Thymus (tissue), 11 donors: ENCODE measurements at regions not wholly inside any gene's neighbourhood (a gene's known extent, or its start where the extent isn't known, plus 50 kb on each side); places are given as distances from the start of the nearest gene placed in this dataset.

Experiments used
- DNase-seq, 9 donors: peaks; one replicate each; pipeline ENCODE4 v3.0.0-alpha.2; 2013; ENCODE audit warnings: low spot score in 9 of 9, low read depth in 6 of 9, missing footprints in 1 of 9
- H3K27ac ChIP-seq, 2 donors: one replicate each; pipeline ENCODE4 v1.5.1; 2013; ENCODE audit warnings: control low read depth in 1 of 2, low read depth in 1 of 2, low read length in 1 of 2, mild to moderate bottlenecking in 1 of 2, moderate library complexity in 1 of 2
- H3K27me3 ChIP-seq, 2 donors: one replicate each; pipeline ENCODE4 v1.5.1; 2013; ENCODE audit warnings: low read length in 1 of 2; ENCODE audit not compliant: control insufficient read depth in 2 of 2, insufficient read depth in 1 of 2
- H3K36me3 ChIP-seq, 2 donors: one replicate each; pipeline ENCODE4 v1.5.1; 2013; ENCODE audit warnings: low read length in 1 of 2, mild to moderate bottlenecking in 1 of 2, moderate library complexity in 1 of 2; ENCODE audit not compliant: control insufficient read depth in 2 of 2, insufficient read depth in 2 of 2
- H3K4me1 ChIP-seq, 2 donors: one replicate each; pipeline ENCODE4 v1.5.1; 2013; ENCODE audit warnings: low read length in 2 of 2; ENCODE audit not compliant: control insufficient read depth in 2 of 2, insufficient read depth in 2 of 2
- H3K4me3 ChIP-seq, 2 donors: one replicate each; pipeline ENCODE4 v1.5.1; 2013; ENCODE audit warnings: low read length in 2 of 2, control low read depth in 1 of 2, mild to moderate bottlenecking in 1 of 2
- H3K9me3 ChIP-seq, 2 donors: one replicate each; pipeline ENCODE4 v1.5.1; 2013; ENCODE audit warnings: low read length in 1 of 2, mild to moderate bottlenecking in 1 of 2; ENCODE audit not compliant: control insufficient read depth in 2 of 2, insufficient read depth in 1 of 2
- WGBS: extraction: QIAGEN DNeasy Blood & Tissue Kit; methylation state at CpG from one replicate; pipeline ENCODE4 v1.1.7; 2013; 5-methylcytosine and 5-hydroxymethylcytosine counted together
- donor health status: healthy.

GRCh38 chr9:95810814-95811213, 64.7 kb upstream of the ERCC6L2 start:
- Histone ChIP-seq H3K4me3 (no peak overlapping the region), H3K4me1 (no peaks in the 10 kb centered on the region), H3K9me3 (no peaks in the 10 kb centered on the region), H3K27ac (no peak overlapping the region), H3K27me3 (peaks cover 0 to 6% of the 10 kb centered on the region in 2 donors), H3K36me3 (no peaks in the 10 kb centered on the region)
- DNase-seq, result no peak

- H3K27ac ChIP-seq, result no peak overlapping the region
- 90% methylated on average over 3 of the region's 3 CpGs for WGBS
- H3K27me3 ChIP-seq, result peaks cover 0 to 6% of the 10 kb centered on the region in 2 donors
Measured at GRCh38 chr9:95810133-95810532, 65.4 kb upstream of the ERCC6L2 start.

GRCh38 chr9:95809686-95810085, 65.8 kb upstream of the ERCC6L2 start:
- Histone ChIP-seq H3K9me3 (no peaks in the 10 kb centered on the region), H3K36me3 (no peaks in the 10 kb centered on the region), H3K27ac (no peak overlapping the region), H3K4me3 (no peak overlapping the region), H3K4me1 (no peaks in the 10 kb centered on the region), H3K27me3 (peaks cover 0 to 6% of the 10 kb centered on the region in 2 donors)
- DNase-seq, result no peak
- WGBS, result 87% methylated on average over 2 of the region's 2 CpGs

More at GRCh38 chr9:95810133-95810532, 65.4 kb upstream of the ERCC6L2 start:
- H3K9me3 ChIP-seq, result no peaks in the 10 kb centered on the region
- no peak for DNase-seq
- H3K36me3 ChIP-seq, result no peaks in the 10 kb centered on the region
- H3K4me3 ChIP-seq, result no peak overlapping the region
- H3K4me1 ChIP-seq, result no peaks in the 10 kb centered on the region

GRCh38 chr9:95808011-95808410, 67.5 kb upstream of the ERCC6L2 start:
- Histone ChIP-seq H3K4me1 (no peaks in the 10 kb centered on the region), H3K27me3 (peaks cover 0 to 6% of the 10 kb centered on the region in 2 donors), H3K27ac (no peak overlapping the region), H3K36me3 (no peaks in the 10 kb centered on the region), H3K9me3 (no peaks in the 10 kb centered on the region), H3K4me3 (no peak overlapping the region)
- WGBS, result 93% methylated on average over 3 of the region's 3 CpGs
- DNase-seq, result no peak

- H3K27ac ChIP-seq, result no peak overlapping the region
- WGBS, result 94% methylated on average over 5 of the region's 5 CpGs
Measured at GRCh38 chr9:95807326-95807947, 68.1 kb upstream of the ERCC6L2 start.

GRCh38 chr9:95803197-95803596, 72.3 kb upstream of the ERCC6L2 start:
- no peaks in the 10 kb centered on the region for H3K36me3 ChIP-seq
- H3K9me3 ChIP-seq, result no peaks in the 10 kb centered on the region
- DNase-seq, result no peak
- H3K4me3 ChIP-seq, result no peak overlapping the region
- no peaks in the 10 kb centered on the region for H3K4me1 ChIP-seq
- 97% methylated on average over 4 of the region's 4 CpGs for WGBS
- H3K27ac ChIP-seq, result no peak overlapping the region
- peaks cover 0 to 6% of the 10 kb centered on the region in 2 donors for H3K27me3 ChIP-seq

More at GRCh38 chr9:95807326-95807947, 68.1 kb upstream of the ERCC6L2 start:
- Histone ChIP-seq H3K9me3 (no peaks in the 10 kb centered on the region), H3K4me1 (no peaks in the 10 kb centered on the region), H3K4me3 (no peak overlapping the region), H3K36me3 (no peaks in the 10 kb centered on the region), H3K27me3 (peaks cover 0 to 6% of the 10 kb centered on the region in 2 donors)
- DNase-seq, result no peak

- Histone ChIP-seq H3K4me3 (no peak overlapping the region), H3K9me3 (no peaks in the 10 kb centered on the region), H3K36me3 (no peaks in the 10 kb centered on the region), H3K27ac (no peak overlapping the region), H3K4me1 (no peaks in the 10 kb centered on the region), H3K27me3 (no peaks in the 10 kb centered on the region)
- no peak for DNase-seq
- WGBS, result 39% methylated on average over 1 of the region's 1 CpG
Measured at GRCh38 chr9:95801797-95802196, 73.7 kb upstream of the ERCC6L2 start.

GRCh38 chr9:95796029-95796428, 79.5 kb upstream of the ERCC6L2 start:
- Histone ChIP-seq H3K4me1 (no peaks in the 10 kb centered on the region), H3K4me3 (no peak overlapping the region), H3K9me3 (no peaks in the 10 kb centered on the region), H3K27me3 (no peaks in the 10 kb centered on the region), H3K27ac (no peak overlapping the region), H3K36me3 (no peaks in the 10 kb centered on the region)
- 94% methylated on average over 6 of the region's 6 CpGs for WGBS
- no peak for DNase-seq

GRCh38 chr9:95793924-95794828, 81.3 kb upstream of the ERCC6L2 start:
- Histone ChIP-seq H3K27me3 (no peaks in the 10 kb centered on the region), H3K9me3 (no peaks in the 10 kb centered on the region), H3K4me1 (no peaks in the 10 kb centered on the region), H3K4me3 (no peak overlapping the region), H3K36me3 (no peaks in the 10 kb centered on the region), H3K27ac (no peak overlapping the region)
- no peak for DNase-seq
- 89% methylated on average over 5 of the region's 5 CpGs for WGBS
